Ishikawa (cell line): ENCODE measurements at regions not wholly inside any gene's neighbourhood (a gene's known extent, or its start where the extent isn't known, plus 50 kb on each side); places are given as distances from the start of the nearest gene placed in this dataset.

Experiments
- CEBPB ChIP-seq: IDR thresholded peaks from 2 replicates; pipeline ENCODE4 v1.6.1; 2012
- EP300 ChIP-seq: IDR thresholded peaks from 2 replicates; pipeline ENCODE4 v1.6.1; 2012; ENCODE audit warnings: borderline replicate concordance
- FOXM1 ChIP-seq: IDR thresholded peaks from 2 replicates; pipeline ENCODE4 v1.6.1; 2012; ENCODE audit warnings: low read depth, borderline replicate concordance
- NFIC ChIP-seq: IDR thresholded peaks from 2 replicates; pipeline ENCODE4 v1.6.1; 2012
- TCF12 ChIP-seq: IDR thresholded peaks from 2 replicates; pipeline ENCODE4 v1.6.1; 2012; ENCODE audit warnings: low read depth

DNA sequence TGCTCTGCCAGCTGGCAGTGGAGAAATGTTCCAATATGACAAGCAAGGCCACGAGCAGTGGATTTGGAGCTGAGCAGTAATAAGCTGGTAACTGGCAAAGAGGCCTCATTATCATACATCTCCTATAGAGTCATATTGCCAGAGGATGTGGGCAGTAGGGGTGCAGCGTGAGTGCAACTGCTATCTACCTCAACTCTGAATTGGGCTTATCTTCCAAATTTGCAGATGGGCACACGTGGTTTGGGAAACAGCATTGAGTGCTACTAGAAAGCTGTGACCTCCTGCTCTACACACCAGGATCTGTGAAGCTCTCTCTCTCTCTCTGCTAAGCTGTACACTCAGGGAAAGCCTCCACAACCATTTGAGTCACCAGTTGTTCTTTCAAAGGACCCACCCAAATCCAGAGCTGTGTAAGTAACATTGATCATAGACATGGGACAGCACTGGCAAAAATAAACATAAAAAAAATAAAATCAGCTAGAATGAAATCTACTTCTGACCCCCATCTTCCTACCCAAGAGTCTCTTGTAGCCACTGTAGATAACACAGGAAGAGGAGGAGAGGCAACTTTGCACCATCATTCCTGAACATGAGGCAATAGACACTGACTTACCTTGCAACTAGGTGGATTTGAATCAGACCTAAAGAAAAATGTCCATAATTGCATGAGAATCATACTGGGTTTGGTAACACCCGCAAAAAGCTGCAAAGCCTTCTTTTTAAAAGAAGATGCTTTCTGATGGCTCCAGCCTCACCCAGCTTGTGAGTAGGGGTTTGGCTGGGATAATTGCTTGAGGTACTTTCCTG is 82.9 kb upstream of the THBS1 start:
- TF ChIP-seq EP300 = no peak
- no peak for TF ChIP-seq TCF12
- TF ChIP-seq CEBPB = no peak
- TF ChIP-seq NFIC = no peak
- no peak for TF ChIP-seq FOXM1
